ENCODE measurements at regions not wholly inside any gene's neighbourhood (a gene's known extent, or its start where the extent isn't known, plus 50 kb on each side); places are given as distances from the start of the nearest gene placed in this dataset.

DNA sequence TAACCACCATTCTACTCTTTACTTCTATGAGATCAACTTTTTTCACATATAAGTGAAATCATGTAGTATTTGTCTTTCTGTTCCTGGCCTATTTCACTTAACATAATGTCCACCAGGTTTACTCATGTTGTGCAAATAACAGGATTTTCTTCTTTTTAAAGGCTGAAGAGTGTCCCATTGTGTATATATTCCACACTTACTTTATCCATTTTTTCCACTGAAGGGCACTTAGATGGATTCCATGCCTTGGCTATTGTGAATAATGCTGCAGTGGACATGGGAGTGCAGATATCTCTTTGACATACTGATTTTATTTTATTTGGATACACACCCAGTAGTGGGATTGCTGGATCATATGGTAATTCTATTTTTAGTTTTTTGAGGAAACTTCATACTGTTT lies 181.1 kb upstream of the HMGA2 start:
- H3K4me3 ChIP-seq (ENCODE audit: low read depth, low read length): no peak overlapping the region
- H3K36me3 ChIP-seq (ENCODE audit: control insufficient read depth, insufficient read depth, low read length): no peaks in the 10 kb centered on the region
- no peaks in the 10 kb centered on the region for H3K9me3 ChIP-seq (ENCODE audit: control insufficient read depth, insufficient read depth, low read depth, low read length)
- no peaks in the 10 kb centered on the region; the same call in 1 of the 2 replicates for H3K4me1 ChIP-seq (ENCODE audit: control insufficient read depth, insufficient read depth, low read length)
- H3K27me3 ChIP-seq (ENCODE audit: control insufficient read depth, insufficient read depth, low read length): no peaks in the 10 kb centered on the region
- no peak overlapping the region for H3K27ac ChIP-seq (ENCODE audit: low read depth, low read length)
- no peak overlapping the region for H3K9ac ChIP-seq (ENCODE audit: low read length)

DNA sequence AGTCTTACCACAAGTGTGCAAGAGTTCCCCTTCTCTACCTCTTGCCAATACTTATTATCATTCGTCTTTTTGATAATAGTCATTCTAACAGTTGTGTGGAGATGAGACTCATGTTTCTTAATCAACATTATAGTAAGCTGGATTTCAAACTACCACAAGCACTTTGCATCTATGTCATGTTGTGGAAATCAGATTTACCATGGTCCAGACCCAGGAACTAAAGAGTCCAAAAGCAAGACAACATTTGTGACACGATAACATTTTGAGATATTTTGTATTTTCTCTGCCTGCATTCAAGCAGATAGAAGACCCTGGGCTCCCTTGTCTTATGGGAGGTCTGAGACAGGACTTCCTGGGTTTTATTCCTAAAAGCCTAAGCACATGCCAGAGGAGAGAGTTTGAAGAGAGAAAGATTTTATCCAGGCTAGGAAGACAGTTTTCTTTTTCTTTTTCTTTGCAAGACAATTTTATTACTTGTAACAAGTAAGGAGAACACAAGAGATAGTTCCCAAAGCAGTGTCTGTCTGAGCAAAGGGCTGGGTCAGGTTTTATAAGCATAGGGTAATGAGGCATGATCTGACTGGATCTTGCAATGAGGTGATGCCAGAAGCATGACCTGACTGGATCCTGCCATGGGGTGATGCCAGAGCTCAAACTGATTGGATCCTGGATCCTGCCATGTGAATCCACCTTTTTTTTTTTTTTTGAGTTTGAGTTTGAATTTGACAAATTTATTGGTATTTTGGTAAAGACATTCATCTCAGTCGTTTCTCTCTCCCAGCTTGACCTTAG lies 180.5 kb upstream of the HMGA2 start:
- Histone ChIP-seq H3K9me3 (ENCODE audit: control insufficient read depth, insufficient read depth, low read depth, low read length) (no peaks in the 10 kb centered on the region), H3K27ac (ENCODE audit: low read depth, low read length) (no peak overlapping the region)

DNA sequence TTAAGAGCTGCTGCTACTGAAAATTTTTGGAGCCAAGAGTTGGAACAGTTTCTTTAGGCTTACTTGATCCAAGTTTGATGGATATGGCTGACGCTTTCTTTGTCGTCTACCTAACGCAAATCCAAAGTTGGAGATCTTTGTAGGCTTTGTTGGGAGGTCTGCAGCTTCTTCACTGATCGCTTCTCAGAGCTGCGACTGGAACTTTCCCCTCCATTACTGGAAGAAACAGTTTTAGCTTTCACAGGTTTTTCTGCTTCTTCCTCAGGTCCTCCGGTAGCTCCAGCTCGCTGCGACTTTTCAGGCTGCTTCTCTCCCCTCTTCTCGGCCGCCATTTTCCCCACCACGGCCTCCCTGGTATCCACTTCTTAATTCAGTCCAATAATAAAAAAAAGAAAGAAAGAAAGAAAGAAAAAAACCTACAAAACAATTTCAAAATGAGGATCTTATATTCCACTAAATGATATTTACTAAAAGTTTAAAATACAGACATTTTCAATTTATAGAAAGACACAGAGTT lies 178.1 kb upstream of the HMGA2 start:
- Histone ChIP-seq H3K27ac (ENCODE audit: low read depth, low read length) (no peak overlapping the region), H3K4me3 (ENCODE audit: low read depth, low read length) (no peak overlapping the region), H3K4me1 (ENCODE audit: control insufficient read depth, insufficient read depth, low read length) (no peaks in the 10 kb centered on the region), H3K36me3 (ENCODE audit: control insufficient read depth, insufficient read depth, low read length) (no peaks in the 10 kb centered on the region), H3K9me3 (ENCODE audit: control insufficient read depth, insufficient read depth, low read depth, low read length) (no peaks in the 10 kb centered on the region), H3K27me3 (ENCODE audit: control insufficient read depth, insufficient read depth, low read length) (no peaks in the 10 kb centered on the region), H3K9ac (ENCODE audit: low read length) (no peak overlapping the region)

More for the DNA sequence above, 180.5 kb upstream of the HMGA2 start:
- H3K9ac ChIP-seq (ENCODE audit: low read length): no peak overlapping the region
- no peaks in the 10 kb centered on the region for H3K36me3 ChIP-seq (ENCODE audit: control insufficient read depth, insufficient read depth, low read length)
- H3K4me1 ChIP-seq (ENCODE audit: control insufficient read depth, insufficient read depth, low read length): no peaks in the 10 kb centered on the region; the same call in 1 of the 2 replicates
- H3K27me3 ChIP-seq (ENCODE audit: control insufficient read depth, insufficient read depth, low read length): no peaks in the 10 kb centered on the region
- no peak overlapping the region for H3K4me3 ChIP-seq (ENCODE audit: low read depth, low read length)

DNA sequence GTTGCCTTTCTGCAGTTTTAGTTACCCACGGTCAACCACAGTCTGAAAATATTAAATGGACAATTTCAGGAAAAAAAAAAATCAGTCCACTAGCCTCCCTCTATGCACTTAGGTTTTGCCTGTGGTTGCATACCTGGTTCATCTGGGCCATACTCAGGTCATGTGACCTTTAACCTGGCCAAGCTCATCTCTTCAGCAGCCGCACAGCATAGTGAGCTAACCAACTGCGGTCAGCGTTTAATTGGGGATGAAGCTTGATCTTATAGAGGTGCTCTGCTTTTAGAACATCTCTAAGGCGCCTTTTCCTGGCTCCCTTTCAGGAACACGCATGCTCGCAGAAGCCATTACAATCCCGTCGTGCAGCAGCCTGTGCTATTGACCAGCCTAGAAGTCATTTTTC lies 177.2 kb upstream of the HMGA2 start:
- no peak overlapping the region for H3K4me3 ChIP-seq (ENCODE audit: low read depth, low read length)
- H3K4me1 ChIP-seq (ENCODE audit: control insufficient read depth, insufficient read depth, low read length): no peaks in the 10 kb centered on the region
- no peaks in the 10 kb centered on the region for H3K9me3 ChIP-seq (ENCODE audit: control insufficient read depth, insufficient read depth, low read depth, low read length)

DNA sequence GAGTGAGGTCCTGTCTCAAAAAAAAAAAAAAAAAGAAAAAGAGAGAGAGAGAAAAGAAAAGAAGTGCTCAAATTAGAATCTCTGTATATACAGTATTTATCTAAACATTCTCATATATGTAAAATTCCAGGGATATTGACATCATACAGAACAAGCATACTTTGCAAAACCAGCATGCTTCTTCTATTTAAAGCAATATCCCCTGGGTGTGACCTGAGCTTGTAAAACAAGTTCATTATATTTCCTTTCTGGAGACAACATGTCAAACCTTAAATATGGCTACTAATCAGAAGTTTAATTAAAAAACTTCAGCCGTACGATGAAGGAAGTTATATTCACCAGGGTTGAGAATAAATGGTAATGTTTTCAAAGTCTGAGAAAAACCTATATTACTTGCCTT lies 175.8 kb upstream of the HMGA2 start:
- no peak overlapping the region for H3K9ac ChIP-seq (ENCODE audit: low read length)
- no peaks in the 10 kb centered on the region for H3K36me3 ChIP-seq (ENCODE audit: control insufficient read depth, insufficient read depth, low read length)
- H3K9me3 ChIP-seq (ENCODE audit: control insufficient read depth, insufficient read depth, low read depth, low read length): no peaks in the 10 kb centered on the region
- no peaks in the 10 kb centered on the region for H3K27me3 ChIP-seq (ENCODE audit: control insufficient read depth, insufficient read depth, low read length)
- H3K4me1 ChIP-seq (ENCODE audit: control insufficient read depth, insufficient read depth, low read length): peaks cover 4% of the 10 kb centered on the region; the same call in 1 of the 2 replicates
- H3K27ac ChIP-seq (ENCODE audit: low read depth, low read length): no peak overlapping the region
- no peak overlapping the region for H3K4me3 ChIP-seq (ENCODE audit: low read depth, low read length)

More for the DNA sequence above, 177.2 kb upstream of the HMGA2 start:
- Histone ChIP-seq H3K27ac (ENCODE audit: low read depth, low read length) (no peak overlapping the region), H3K9ac (ENCODE audit: low read length) (no peak overlapping the region), H3K27me3 (ENCODE audit: control insufficient read depth, insufficient read depth, low read length) (no peaks in the 10 kb centered on the region), H3K36me3 (ENCODE audit: control insufficient read depth, insufficient read depth, low read length) (no peaks in the 10 kb centered on the region)

DNA sequence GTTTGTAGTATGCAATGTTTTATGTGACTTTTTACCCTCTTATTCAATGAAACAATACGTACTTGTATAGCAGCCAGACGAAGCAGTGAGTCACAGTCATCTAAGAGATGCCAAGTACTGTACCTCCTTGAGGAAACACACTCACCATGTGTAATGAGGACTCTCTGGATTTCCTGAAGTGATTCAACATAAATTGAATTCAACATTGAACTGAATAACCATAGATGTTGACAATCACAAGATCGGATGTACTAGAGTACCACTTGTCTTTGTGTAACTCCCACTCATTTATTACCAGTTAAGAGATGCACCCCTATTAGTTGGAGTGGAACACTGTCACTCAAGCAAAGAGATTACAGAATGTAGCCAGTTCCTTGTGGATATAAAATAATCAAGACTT lies 175.2 kb upstream of the HMGA2 start:
- Histone ChIP-seq H3K27me3 (ENCODE audit: control insufficient read depth, insufficient read depth, low read length) (no peaks in the 10 kb centered on the region), H3K27ac (ENCODE audit: low read depth, low read length) (no peak overlapping the region), H3K4me1 (ENCODE audit: control insufficient read depth, insufficient read depth, low read length) (peaks cover 9% of the 10 kb centered on the region), H3K36me3 (ENCODE audit: control insufficient read depth, insufficient read depth, low read length) (no peaks in the 10 kb centered on the region), H3K4me3 (ENCODE audit: low read depth, low read length) (no peak overlapping the region), H3K9me3 (ENCODE audit: control insufficient read depth, insufficient read depth, low read depth, low read length) (no peaks in the 10 kb centered on the region), H3K9ac (ENCODE audit: low read length) (no peak overlapping the region)

DNA sequence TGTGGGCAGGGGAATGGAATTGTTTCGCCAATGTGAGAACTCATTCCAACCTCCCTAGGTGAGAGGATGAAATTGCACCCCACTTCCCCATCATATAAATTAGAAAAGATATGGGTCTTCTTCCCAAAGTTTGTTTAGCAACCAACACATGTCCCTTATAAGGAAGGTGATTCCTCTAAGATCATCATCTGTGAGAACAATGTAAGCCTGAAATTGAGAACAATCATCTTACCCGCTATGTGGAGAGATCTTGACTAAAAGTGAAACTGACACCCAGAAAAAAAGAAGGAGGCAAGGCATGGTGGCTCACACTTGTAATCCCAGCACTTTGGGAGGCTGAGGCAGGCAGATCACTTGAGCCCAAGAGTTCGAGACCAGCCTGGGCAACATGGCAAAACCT lies 173.2 kb upstream of the HMGA2 start:
- Histone ChIP-seq H3K4me3 (ENCODE audit: low read depth, low read length) (no peak overlapping the region), H3K36me3 (ENCODE audit: control insufficient read depth, insufficient read depth, low read length) (no peaks in the 10 kb centered on the region), H3K9me3 (ENCODE audit: control insufficient read depth, insufficient read depth, low read depth, low read length) (no peaks in the 10 kb centered on the region), H3K9ac (ENCODE audit: low read length) (no peak overlapping the region), H3K4me1 (ENCODE audit: control insufficient read depth, insufficient read depth, low read length) (peaks cover 13% of the 10 kb centered on the region), H3K27me3 (ENCODE audit: control insufficient read depth, insufficient read depth, low read length) (no peaks in the 10 kb centered on the region), H3K27ac (ENCODE audit: low read depth, low read length) (no peak overlapping the region)

DNA sequence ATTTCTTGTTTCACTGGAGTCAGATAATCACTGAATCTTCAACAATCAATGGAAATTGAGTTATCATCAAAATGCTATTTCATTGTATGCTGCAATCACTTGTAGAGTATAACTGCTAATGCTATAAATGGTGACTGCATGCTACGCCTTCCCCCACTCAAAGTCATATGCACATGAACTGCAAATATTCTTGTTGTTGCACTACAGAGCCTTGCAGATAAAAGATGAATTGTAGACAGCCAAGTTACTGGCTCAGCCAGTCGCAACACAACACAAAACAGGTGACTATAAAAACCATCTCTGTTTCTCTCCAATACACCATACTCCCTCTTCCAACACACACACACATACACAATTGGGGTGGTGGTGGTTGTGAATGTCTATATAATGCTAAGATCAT lies 171.0 kb upstream of the HMGA2 start:
- Histone ChIP-seq H3K4me3 (ENCODE audit: low read depth, low read length) (no peak overlapping the region), H3K27ac (ENCODE audit: low read depth, low read length) (no peak overlapping the region), H3K9ac (ENCODE audit: low read length) (no peak overlapping the region), H3K36me3 (ENCODE audit: control insufficient read depth, insufficient read depth, low read length) (no peaks in the 10 kb centered on the region), H3K9me3 (ENCODE audit: control insufficient read depth, insufficient read depth, low read depth, low read length) (no peaks in the 10 kb centered on the region), H3K4me1 (ENCODE audit: control insufficient read depth, insufficient read depth, low read length) (peaks cover 26% of the 10 kb centered on the region), H3K27me3 (ENCODE audit: control insufficient read depth, insufficient read depth, low read length) (no peaks in the 10 kb centered on the region)

DNA sequence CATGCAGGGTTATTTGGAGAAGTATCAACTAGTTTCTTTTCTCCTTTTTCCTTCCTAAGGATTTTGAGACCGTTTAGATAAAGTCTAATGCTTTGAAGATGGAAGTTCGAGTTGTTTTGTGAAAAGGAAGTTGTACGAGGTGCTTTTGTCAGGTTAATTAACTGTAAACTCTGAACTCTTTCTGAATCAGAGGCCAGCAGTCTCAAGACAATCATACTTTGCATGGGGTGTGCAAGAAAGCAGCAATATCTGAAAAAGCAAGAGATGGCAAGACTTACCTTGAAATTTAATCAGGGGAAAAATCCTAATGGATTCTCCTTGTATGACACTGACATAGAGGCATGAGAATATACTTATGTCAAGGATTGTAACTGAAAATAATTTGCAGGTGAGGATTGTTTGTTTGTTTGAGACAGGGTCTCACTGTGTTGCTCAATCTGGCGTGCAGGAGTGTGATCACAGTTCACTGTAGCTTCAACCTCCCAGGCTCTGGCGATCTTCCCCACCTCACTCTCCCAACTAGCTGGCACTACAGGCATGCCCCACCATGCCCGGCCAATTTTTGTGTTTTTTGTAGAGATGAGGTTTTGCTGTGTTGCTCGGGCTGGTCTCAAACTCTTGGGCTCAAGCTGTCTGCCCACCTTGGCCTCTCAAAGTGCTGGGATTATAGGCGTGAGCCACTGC lies 170.2 kb upstream of the HMGA2 start:
- no peaks in the 10 kb centered on the region for H3K9me3 ChIP-seq (ENCODE audit: control insufficient read depth, insufficient read depth, low read depth, low read length)
- no peak overlapping the region for H3K27ac ChIP-seq (ENCODE audit: low read depth, low read length)
- H3K36me3 ChIP-seq (ENCODE audit: control insufficient read depth, insufficient read depth, low read length): no peaks in the 10 kb centered on the region
- H3K4me1 ChIP-seq (ENCODE audit: control insufficient read depth, insufficient read depth, low read length): peaks cover 26% of the 10 kb centered on the region
- H3K4me3 ChIP-seq (ENCODE audit: low read depth, low read length): no peak overlapping the region
- H3K27me3 ChIP-seq (ENCODE audit: control insufficient read depth, insufficient read depth, low read length): no peaks in the 10 kb centered on the region
- H3K9ac ChIP-seq (ENCODE audit: low read length): no peak overlapping the region

DNA sequence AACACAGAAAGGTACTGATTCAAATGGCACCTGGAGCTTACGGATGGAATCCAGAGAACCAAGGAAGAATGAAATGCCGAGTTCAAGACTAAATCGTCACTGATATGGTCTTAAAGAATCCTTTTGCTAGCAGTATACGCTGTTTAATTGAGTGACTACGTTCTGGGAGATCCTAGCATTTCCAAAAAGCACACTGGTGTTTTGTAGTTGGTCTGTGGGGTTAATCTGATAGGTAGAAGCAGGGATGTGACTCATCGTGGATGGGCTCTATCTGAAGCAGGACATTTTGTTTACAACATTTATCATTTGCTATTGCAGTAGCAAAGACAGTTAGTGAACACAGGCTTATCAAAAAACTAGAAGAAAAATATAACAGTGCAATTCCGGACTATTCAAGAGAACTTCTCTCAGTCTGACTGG lies 169.2 kb upstream of the HMGA2 start:
- Histone ChIP-seq H3K27ac (ENCODE audit: low read depth, low read length) (no peak overlapping the region), H3K27me3 (ENCODE audit: control insufficient read depth, insufficient read depth, low read length) (no peaks in the 10 kb centered on the region), H3K4me1 (ENCODE audit: control insufficient read depth, insufficient read depth, low read length) (peaks cover 30% of the 10 kb centered on the region), H3K36me3 (ENCODE audit: control insufficient read depth, insufficient read depth, low read length) (no peaks in the 10 kb centered on the region), H3K9me3 (ENCODE audit: control insufficient read depth, insufficient read depth, low read depth, low read length) (no peaks in the 10 kb centered on the region), H3K4me3 (ENCODE audit: low read depth, low read length) (no peak overlapping the region), H3K9ac (ENCODE audit: low read length) (no peak overlapping the region)

DNA sequence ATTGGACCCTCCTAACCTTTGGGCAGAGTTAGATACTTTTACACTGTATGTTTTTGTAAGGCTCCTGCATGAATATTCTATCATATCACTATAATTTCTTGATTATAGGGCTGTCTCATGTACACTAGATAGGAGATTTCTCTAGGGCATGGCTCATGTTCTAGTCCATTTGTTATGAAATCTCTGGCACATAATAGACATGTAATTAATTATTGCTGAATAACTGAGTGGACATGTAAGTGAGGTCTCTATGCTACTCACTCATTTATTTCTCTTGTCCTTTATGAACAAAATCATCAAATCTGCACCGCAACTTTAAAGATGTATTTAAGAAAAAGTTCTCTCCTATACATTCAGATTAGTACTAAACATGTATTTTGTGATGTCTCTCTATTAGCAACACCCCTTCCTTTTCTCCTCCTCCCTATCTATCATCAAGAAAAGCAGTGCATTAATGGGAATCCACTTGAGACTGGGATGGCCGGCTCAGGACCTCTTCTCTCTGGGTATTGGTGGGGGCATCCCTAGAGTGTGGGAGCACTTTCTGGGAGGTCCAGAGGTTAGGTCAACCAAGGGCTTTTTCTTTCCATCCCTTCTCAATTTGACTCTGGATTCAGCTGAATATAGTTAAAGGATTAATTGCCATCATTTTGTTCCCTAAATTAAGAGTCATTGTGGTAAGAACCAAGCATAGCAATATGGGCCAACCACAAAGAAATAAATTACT lies 168.0 kb upstream of the HMGA2 start:
- no peak overlapping the region for H3K9ac ChIP-seq (ENCODE audit: low read length)
- H3K36me3 ChIP-seq (ENCODE audit: control insufficient read depth, insufficient read depth, low read length): no peaks in the 10 kb centered on the region
- H3K9me3 ChIP-seq (ENCODE audit: control insufficient read depth, insufficient read depth, low read depth, low read length): no peaks in the 10 kb centered on the region
- no peak overlapping the region for H3K4me3 ChIP-seq (ENCODE audit: low read depth, low read length)
- no peak overlapping the region for H3K27ac ChIP-seq (ENCODE audit: low read depth, low read length)
- H3K4me1 ChIP-seq (ENCODE audit: control insufficient read depth, insufficient read depth, low read length): peaks cover 30% of the 10 kb centered on the region
- H3K27me3 ChIP-seq (ENCODE audit: control insufficient read depth, insufficient read depth, low read length): no peaks in the 10 kb centered on the region
